Stromal cell of bone marrow (primary cell): ENCODE measurements at regions not wholly inside any gene's neighbourhood (a gene's known extent, or its start where the extent isn't known, plus 50 kb on each side); places are given as distances from the start of the nearest gene placed in this dataset.

ENCODE experiments used
- DNase-seq: peaks from one replicate; pipeline ENCODE4 v3.0.0-alpha.2; 2012; ENCODE audit warnings: low read depth

DNA sequence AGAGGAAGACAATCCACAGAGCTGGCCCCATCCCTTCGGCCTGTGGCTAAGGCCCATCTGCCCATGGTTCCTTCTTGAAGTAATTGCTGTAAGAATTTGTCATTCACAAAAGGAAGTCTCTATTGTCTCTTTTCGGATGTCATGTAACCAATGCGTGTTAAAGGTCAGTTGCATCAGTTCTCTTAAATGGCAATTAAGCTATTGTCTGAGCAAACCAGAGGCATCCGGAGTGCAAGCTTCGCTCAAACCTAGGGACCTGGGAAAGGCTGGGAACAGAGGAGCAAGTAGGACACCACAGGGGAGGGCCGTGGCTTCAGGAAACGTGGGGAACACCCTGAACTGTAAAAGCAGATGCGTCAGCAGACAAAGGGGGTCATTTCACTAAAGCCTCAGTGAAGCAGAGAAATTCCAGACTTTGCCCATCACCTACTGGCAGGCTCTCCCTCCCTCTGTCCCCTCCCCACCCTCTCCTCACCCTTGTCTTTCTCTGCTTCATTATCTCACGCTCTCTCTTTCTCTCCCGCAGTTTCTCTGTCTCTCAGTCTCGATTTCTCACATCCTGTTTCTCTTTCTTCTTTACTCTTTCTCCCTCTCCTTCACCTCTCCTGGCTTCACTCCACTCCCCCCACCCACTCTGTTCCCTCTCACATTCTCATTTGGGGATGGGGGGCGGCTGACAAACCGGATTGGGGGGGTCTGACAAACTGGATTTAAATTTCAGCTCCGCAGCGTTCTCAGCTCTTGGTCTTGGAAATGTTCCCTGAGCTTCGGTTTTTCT lies 204.6 kb upstream of the TNP1 start:
- no peak for DNase-seq

DNA sequence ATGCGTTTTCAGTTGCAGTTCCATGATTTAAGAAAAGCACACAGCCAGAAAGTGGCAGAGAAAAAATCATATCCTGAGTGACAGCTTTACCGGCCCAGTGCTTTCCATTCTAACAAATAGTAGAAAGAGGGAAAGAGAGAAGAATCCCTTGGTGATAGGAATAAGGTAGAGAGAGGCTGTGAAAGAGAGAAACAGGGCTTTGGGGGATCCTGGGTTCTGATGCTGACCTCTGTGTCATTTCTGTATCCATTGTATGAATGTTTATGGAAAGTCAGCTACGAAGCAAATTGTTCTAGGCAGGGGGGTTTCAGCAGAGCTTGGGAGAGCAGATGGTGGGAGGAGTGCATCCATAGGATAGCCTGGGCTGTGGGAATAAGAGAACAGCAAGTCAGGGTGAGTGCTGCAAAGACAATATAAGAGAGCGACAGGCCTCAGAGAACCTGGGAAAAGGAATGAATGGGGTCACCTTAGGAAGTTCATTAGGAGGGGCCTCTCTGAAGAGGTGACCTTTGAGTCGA lies 203.4 kb upstream of the TNP1 start:
- DNase-seq, result no peak

DNA sequence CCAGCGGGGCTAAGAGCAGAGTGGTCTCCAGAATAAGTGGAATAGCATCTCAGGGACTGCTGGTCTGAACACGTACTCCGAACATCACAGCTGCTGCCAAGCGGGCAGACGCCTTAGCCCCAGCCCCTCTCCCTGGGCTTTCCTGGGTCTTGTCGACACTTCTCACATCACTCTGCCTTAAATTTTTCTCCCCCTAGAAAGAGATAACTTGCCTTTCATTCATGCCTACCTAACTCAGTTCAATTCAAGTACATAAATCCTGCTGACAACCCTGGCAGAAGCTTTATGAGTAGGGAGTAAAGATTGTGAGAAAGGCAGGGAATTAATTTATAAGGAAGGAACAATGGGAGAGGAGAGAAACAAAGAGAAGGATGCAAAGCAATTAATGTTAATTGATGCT lies 202.9 kb upstream of the TNP1 start:
- DNase-seq, result no peak

DNA sequence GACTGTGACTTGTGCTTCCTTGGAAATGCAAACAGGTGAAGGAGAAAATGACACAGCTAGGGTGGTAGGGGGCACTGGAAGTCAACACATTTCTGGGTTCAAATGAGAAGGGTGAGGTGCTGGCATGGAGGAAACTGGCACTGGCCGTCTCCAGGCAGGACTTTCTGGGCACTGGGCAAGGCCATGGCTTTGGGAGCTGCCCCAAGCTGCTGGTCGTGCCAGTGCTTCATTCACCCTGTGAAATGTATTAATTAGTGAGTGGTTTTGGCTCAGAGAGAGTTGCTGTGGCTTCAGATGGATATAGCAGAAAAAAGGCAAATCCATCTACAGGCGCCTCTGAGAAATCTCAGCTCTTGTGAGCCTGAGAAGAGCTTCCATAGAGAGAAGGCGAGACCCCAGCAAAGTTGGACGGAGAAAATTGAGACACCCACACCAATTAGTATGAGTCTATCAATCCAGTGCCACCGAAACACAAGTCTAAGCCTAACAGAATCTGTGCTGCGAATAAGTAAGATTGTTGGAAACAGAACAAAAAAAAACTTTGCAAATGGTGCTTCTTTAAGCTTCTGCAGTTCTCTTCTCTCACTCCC lies 202.1 kb upstream of the TNP1 start:
- DNase-seq, result no peak

DNA sequence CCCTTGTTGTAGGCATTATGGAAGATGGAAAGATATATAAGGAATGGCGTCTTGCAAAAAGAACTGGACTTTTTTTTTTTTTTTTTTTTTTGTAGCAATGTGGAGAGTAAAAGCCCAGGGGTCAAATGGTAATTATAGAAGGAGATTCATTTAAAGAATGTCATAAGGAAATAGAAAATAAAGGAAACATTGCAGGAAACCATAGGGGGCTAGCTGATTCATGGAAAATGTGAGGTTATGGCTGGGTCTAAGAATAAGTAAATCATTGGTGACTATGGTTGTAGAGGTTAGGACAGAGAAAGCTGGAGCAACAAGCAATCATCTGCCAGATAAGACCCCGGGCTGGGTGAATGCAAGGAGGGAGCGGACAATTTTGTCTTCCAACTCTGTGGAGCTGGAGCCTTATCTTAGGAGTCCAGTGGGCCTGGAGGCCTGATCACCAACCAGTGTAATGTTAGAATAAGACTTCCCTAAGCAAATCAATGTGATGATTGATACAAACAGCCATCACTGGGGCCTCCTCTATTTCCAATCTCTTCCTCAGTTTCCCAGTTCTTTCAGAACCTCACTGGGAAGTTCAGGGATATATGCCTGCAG lies 201.2 kb upstream of the TNP1 start:
- DNase-seq, result no peak

DNA sequence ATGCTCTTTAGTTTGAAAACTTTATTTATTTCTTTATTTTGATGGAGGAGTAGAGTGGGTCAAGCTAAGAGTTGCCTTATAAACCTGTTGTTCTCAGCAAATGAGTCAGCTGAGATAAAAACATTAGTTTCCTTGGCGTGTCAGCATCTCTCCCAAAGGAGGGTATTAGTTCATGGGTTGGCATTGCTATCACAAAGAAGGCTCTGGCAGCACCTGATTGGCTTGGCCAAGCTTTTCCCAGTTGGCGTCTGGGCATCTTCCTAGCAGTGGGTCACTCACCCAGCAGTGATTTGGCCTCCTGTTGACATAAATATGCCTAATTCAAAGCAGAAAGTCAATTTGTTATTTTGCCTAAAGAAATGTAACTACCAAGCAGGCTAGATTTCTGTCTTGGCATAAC lies 200.7 kb upstream of the TNP1 start:
- no peak for DNase-seq

DNA sequence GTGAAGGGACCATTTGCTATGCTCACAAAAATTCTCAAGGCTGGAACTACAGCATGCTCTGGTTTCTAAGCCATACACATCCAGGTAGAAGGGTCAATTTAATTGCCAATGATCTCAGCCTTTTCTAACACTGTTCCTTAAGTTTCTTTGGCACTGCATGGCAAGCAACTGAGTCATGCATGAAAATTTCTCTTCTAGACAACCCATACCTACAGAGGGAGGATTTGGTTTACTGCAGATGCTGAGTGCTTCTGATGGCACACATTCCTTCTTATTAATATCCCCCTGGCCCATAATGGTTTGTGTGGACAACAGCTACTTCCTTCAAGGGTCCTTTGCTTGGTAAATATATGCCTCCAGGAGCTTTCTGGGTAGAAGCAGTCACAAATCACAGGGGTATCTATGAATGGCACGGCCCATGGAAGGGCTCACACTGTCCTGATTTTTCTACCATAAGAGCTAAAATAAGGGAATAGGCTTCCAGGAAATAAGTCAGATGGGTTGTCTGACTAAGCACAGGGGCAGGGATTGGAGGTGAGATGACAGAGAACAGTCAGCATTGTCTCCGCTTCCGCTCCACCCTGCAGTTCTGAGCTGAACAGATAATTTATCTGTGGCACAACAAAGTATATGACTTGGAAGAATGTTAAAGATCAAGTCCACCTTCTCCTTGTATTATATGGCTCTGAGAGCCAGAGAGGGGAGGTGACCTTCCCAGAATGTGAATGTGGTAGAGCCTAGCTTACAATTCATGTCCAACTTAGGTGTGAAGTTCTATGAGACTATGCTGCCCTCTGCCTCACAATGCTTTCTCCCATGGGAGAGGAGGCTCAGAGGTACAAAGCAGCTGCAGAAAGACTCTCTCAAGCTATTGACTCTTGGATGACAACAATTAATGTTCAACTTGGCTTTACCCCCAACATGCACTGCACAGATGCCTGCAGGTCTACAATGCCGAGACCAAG lies 199.2 kb upstream of the TNP1 start:
- no peak for DNase-seq

DNA sequence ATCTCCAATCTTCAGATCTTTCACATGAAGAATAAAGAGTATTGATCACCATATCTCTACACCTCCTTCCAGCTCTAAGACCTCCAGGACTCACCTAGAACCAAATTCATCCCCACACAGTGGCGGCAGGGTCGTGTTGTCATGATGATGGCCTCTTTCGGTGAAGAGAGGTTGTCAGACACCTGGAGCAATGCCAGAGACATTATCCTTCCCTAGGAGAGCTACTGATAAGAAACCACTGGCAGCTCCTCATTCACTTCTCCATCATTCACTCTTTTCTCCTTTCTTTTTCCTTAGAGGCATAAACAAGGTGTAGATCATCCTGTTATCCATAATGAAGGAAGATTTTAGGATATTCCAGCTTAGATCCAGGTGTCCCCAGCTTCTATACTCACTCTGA lies 197.9 kb upstream of the TNP1 start:
- no peak for DNase-seq

DNA sequence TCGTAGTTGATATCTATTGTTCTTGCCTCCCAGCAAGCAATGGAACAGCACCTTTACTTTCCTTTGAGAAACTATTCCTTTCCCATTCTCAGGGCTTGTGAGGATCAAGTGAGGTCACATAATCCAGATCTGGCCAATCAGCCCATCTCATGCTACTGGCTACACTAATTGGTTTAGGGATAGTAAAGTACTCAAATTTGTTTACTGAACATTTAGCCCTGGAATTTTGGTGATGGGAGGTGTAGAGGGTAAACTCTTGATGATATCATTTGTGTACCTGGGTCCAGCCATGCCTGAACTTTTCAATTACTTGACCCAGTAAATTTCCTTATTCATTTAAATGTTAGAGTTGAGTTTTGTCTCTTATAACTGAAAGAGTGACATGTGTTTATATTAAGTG lies 195.8 kb upstream of the TNP1 start:
- DNase-seq, result no peak

DNA sequence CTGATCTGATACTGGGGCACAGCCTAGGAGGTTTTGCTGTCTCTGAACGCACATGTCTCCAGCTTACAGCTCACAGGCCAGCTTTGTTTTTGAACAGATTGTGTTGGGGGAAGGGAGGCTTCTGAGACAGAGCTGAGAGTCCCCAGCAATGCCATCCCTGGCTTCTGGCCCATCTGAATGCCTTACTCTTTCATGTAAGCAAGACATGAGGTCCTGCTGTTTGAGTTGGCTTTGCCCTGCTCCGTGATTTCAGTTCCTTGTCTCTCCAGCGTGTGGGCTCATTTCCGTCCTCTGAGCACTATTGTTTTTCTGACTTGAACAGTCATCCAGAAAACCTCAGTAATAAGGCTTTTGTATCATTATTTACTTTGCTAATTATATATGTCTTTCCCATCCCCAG lies 194.9 kb upstream of the TNP1 start:
- peak; percentile 28 for DNase-seq

DNA sequence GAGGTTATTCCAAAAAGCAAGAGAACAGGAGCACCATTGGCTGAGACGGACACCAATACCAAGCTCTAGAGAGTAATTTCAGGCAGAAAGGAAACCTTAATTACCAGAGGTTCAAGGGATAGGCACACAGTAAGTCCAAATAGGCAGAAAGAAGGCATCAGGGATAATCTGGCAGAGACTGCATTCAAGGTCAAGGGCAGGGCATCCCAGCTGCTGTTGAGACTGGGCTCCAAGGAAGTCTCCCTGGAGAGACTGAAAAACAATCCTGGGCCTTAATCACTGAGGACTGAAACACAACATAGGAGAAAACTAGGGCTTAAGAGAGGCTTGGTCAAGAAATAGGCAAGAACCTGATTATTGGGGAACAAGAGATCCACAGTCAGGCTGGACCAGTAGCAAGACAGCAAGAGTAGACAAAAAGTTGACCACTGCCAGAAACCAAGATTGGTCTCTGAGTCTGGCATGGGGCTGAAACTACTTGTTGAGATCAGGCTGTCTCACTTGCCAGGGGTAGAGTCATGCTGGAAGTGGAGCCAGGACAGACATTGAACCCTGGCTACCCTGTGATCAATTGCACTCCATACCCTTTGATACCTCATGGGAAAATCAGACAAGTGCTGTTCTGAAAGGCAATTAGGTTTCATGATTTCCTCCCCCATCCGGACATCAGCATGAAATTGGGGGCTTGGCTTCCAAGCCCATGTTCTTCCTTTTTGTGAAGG lies 193.2 kb upstream of the TNP1 start:
- no peak for DNase-seq

DNA sequence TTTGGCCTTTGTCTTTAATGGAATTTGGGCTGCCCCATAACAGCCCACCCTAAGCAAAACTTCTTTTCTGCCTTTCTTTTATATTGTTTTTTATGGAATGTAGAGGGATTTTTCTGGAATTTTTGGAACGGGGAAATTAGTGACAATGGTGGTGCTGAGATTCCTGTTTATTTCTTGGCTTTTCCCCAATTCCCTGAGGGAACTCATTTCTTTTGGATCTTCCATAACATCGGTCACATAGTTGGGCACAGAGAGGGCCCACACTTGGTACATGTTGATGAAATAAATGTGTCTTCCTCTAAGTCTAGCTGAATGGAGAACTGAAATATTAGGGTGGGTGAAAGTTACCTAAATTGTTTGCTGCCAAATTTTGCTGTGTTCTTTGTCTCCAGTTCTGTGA lies 191.6 kb upstream of the TNP1 start:
- no peak for DNase-seq

DNA sequence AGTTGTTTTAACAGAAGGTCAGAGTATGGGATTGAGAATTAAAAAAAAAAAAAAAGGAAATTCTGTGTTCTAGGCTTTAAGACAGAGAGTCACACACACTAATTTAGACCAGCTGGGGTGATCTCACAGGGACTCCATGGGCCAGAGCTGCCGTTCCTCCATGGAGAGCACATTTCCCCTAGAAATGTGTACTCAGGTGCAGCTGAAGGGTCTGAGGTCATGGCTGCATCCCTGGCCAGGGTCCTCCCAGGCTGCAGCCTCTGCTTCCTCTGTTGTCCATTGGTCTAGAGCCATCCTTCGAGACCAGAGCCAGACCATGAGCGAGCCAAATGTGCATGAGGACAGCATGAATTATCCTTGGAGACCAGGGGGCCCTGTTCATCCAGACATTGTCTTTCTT lies 190.1 kb upstream of the TNP1 start:
- DNase-seq, result no peak

DNA sequence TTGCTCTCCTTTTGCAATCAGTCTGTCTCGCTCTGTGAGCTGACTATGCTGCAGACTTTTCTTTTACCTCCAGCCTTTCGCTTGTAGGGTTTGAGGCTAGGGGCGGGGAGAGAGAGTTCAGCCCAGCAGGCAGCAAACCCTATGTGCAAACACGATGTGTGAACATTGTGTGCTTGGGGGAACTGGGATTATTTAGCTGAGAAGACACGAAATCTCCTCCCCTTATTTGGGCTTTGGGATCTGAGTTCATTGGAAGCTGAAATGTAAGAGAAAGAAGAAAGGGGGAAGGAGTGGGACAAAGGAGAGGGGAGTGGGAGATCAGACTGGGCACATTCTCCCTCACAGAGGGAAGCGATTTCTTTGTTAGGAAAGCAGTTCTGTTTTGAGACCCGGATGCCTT lies 189.6 kb upstream of the TNP1 start:
- DNase-seq, result no peak

DNA sequence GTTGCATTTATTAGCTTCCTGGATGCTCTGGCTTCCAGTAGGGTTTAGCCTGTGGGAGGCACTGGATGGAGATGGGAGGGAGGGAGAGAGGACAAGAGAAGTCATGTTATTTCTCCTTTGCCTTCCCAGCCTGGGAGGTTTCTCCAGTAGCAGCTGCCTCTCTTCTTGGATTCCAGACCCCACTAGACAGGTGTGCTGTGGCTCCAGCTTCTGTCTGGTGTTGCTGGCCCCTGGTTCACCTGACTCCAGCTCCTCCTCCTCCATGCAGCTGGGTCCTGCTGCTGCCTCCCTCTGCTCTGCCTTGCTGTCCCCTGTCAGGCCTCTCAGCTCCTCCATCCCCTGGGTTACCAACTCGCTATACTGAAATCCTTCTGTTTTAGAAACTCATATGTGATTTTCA lies 188.9 kb upstream of the TNP1 start:
- DNase-seq, result no peak

DNA sequence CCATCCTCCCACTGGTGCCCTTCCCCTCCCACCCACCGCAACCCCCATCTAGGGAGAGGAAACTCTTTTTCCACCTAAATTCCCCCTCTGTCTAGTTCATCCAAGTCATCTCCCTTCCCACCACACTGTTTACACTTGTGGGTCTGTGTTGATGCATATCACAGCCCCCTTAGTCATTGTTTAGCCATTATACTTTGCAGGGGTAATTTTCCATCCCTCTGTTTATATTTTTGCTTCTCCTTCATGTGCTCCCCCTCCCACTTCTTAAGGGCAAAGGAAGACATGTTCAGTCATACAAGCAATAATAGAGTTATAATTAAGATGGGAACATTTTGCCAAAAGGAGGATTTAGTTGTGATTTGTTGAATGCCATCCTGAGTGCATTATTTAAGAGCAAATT lies 187.8 kb upstream of the TNP1 start:
- no peak for DNase-seq

DNA sequence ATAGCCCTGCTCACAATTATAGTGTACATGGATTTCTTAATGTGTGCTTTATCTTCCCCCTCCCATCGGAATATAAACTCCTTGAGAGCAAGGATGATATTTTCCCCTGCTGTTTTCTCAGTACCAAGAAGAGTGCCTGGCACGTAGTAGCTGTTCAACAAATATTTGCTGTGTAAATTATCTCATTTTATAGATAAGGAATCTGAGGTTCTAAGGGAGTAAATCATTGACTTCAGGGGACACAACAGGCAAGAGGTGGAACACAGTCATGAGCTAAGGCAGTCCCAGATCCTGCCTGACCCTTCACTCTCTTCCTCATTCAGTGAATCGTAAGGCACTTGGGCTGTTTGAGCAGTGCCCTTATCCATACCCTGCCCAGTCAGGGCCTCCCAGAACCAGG lies 187.3 kb upstream of the TNP1 start:
- DNase-seq, result no peak

DNA sequence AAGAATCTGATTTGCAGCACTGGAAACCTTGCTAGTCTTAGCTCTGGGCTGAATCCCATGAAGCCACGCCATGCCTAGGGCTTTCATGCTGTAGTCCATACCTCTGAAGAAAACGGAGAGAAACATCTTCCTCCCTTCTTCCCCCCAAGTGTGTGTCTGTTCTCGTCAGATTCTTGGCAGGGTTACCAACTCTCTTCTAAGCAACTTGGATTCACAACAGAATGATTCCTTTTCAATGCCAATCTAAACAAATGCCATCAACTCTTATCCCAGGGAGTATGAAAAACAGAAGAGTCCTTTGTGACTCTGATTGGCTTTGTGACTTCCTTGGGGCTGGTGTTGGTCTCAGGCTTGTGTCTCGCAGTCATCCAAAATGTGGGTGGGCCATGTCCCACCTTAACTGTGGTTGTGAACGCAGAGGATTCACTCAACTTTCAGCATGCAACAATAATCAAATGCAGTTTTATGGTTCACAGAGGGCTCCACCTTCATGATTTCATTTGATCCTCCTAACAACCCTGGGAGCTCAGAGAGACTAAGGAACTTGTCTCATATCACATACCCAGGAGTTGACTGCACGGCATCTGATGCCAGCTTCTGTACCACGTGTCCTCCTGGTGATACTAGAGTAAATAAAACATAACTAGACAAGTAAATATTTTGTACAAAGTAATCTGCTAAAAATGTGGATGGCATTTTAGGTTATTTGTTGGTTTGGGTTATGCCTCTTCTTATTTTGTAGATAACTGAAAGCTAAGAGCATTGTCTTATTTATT lies 186.0 kb upstream of the TNP1 start:
- DNase-seq, result peak; percentile 44

DNA sequence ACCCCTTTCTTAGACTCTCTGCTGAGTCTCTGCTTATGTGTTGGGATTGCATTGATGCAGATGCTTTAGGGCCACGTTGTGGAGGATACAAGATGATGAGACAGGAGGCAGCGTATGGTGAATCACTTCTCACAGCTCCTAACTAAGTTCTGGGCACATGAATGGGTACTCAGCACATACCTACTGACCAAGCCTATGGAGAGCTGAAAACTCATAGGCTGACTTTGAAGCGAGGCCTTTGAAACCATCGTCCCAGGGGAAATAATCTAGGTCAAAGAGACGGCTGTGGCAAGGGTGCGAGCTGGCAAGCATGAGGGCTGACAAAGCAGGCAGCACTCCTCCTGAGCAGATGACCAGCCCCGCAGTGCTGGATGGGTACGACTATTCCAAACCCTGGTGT lies 180.2 kb upstream of the TNP1 start:
- no peak for DNase-seq

DNA sequence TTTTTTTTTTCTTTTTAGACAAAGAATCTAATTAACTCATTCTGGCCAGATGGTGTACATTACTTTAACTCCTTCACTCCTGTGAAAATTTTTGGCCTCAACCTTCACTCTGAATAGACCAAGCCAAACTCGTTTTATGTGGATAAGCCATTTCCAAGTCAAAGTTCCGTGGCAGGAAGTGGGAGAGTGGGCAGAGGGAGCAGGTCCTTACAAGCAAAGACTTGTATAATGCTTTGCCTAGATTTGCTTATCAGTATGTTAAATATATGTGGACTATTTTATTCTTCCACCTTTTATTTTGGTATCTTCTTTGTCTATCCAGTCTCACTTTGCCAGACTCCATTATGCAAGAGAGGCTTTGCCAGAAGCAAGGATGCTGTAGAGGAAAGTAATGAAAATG lies 178.1 kb upstream of the TNP1 start:
- DNase-seq, result no peak

DNA sequence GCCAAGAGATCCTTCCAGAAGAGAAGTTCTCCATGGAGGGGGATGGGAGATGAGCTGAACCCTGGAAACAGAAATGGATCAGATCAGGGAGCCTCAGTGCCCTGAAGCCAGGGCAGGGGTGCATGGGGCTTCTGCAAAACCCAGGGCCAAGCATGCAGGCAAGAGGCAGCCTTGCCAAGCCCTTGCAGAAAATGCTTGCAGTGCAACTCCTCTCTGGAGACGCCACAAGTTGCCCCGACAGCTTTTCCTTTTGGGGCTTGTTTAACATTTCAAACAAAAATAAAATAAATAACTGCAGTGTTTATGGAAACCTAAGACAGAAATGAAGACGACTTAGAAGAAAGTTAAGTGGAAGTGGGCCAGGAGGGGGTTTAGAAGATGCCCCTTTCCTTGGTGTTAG lies 177.5 kb upstream of the TNP1 start:
- no peak for DNase-seq
